Neural progenitor cell (in vitro differentiated cells): ENCODE measurements at regions not wholly inside any gene's neighbourhood (a gene's known extent, or its start where the extent isn't known, plus 50 kb on each side); places are given as distances from the start of the nearest gene placed in this dataset.
"Not testable (repeated sequence)": the region's sequence is repeated elsewhere in the genome, so short reads cannot be mapped to it uniquely, and the experiment has no call there.

ENCODE experiments used
- EZH2 ChIP-seq: fragments of 200-600 bp; sonication (generic); IDR thresholded peaks from 2 replicates; pipeline ENCODE4 v1.6.1; 2017; ENCODE audit warnings: antibody characterized with exemption, mild to moderate bottlenecking, moderate library complexity
- EZH2phosphoT487 ChIP-seq: fragments of 200-600 bp; sonication (generic); IDR thresholded peaks from 2 replicates; pipeline ENCODE4 v1.6.1; 2017; ENCODE audit warnings: antibody characterized with exemption
- TF ChIP-seq, protein P1 (sequence below): fragments of 200-600 bp; sonication (generic); IDR thresholded peaks from 2 replicates; pipeline ENCODE4 v1.5.1; 2017; ENCODE audit warnings: antibody characterized with exemption, mild to moderate bottlenecking

DNA sequence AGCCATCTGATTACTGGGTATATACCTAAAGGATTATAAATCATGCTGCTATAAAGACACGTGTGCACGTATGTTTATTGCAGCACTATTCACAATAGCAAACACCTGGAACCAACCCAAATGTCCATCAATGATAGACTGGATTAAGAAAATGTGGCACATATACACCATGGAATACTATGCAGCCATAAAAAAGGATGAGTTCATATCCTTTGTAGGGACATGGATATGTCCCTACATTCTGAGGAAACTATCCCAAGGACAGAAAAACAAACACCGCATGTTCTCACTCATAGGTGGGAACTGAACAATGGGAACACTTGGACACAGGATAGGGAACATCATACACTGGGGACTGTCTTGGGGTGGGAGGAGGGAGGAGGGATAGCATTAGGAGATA lies 165.7 kb downstream of the CETN3 start:
- not testable (repeated sequence) for TF ChIP-seq EZH2, EZH2phosphoT487
- TF ChIP-seq, protein P1, sequence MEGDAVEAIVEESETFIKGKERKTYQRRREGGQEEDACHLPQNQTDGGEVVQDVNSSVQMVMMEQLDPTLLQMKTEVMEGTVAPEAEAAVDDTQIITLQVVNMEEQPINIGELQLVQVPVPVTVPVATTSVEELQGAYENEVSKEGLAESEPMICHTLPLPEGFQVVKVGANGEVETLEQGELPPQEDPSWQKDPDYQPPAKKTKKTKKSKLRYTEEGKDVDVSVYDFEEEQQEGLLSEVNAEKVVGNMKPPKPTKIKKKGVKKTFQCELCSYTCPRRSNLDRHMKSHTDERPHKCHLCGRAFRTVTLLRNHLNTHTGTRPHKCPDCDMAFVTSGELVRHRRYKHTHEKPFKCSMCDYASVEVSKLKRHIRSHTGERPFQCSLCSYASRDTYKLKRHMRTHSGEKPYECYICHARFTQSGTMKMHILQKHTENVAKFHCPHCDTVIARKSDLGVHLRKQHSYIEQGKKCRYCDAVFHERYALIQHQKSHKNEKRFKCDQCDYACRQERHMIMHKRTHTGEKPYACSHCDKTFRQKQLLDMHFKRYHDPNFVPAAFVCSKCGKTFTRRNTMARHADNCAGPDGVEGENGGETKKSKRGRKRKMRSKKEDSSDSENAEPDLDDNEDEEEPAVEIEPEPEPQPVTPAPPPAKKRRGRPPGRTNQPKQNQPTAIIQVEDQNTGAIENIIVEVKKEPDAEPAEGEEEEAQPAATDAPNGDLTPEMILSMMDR = not testable (repeated sequence)
